Activated CD4-positive, alpha-beta T cell treated with anti-CD3 and anti-CD28 coated beads, Interleukin-2, Interleukin-6, amounts not matched to agents 100 ng/mL and 50 ng/mL, durations not matched to agents 16 hours and 8 hours (primary cell): ENCODE measurements at regions not wholly inside any gene's neighbourhood (a gene's known extent, or its start where the extent isn't known, plus 50 kb on each side); places are given as distances from the start of the nearest gene placed in this dataset.

Source experiments
- DNase-seq: peaks from one replicate; pipeline ENCODE4 v3.0.0-alpha.2; 2020

- no peak for DNase-seq
Measured at GRCh38 chr5:164051745-164052144, 546.3 kb downstream of the MAT2B start.

GRCh38 chr5:164052536-164053093 lies 547.2 kb downstream of the MAT2B start:
- no peak for DNase-seq

GRCh38 chr5:164053123-164053522 lies 547.7 kb downstream of the MAT2B start:
- no peak for DNase-seq

GRCh38 chr5:164054461-164054860 lies 549.0 kb downstream of the MAT2B start:
- no peak for DNase-seq

- DNase-seq = no peak
Measured at GRCh38 chr5:164057121-164057520, 551.7 kb downstream of the MAT2B start.

- DNase-seq = no peak
Measured at GRCh38 chr5:164058621-164059020, 553.2 kb downstream of the MAT2B start.

- DNase-seq = no peak
Measured at GRCh38 chr5:164059471-164059870, 554.1 kb downstream of the MAT2B start.

GRCh38 chr5:164060786-164061355 lies 555.5 kb downstream of the MAT2B start:
- DNase-seq = no peak

- no peak for DNase-seq
Measured at GRCh38 chr5:164062304-164062703, 556.9 kb downstream of the MAT2B start.

GRCh38 chr5:164065266-164065665 lies 559.8 kb downstream of the MAT2B start:
- DNase-seq = no peak

GRCh38 chr5:164071671-164072070 lies 566.3 kb downstream of the MAT2B start:
- DNase-seq = no peak

GRCh38 chr5:164073081-164073480 lies 567.7 kb downstream of the MAT2B start:
- DNase-seq = no peak

GRCh38 chr5:164076556-164076955 lies 571.1 kb downstream of the MAT2B start:
- DNase-seq = no peak

GRCh38 chr5:164090358-164090757 lies 584.9 kb downstream of the MAT2B start:
- no peak for DNase-seq

GRCh38 chr5:164091836-164092235 lies 586.4 kb downstream of the MAT2B start:
- DNase-seq = no peak

- DNase-seq = no peak
Measured at GRCh38 chr5:164094291-164094690, 588.9 kb downstream of the MAT2B start.

- DNase-seq = no peak
Measured at GRCh38 chr5:164097749-164098148, 592.3 kb downstream of the MAT2B start.

GRCh38 chr5:164098531-164098930 lies 593.1 kb downstream of the MAT2B start:
- DNase-seq = no peak

GRCh38 chr5:164098979-164099378 lies 593.6 kb downstream of the MAT2B start:
- DNase-seq = no peak

- DNase-seq = no peak
Measured at GRCh38 chr5:164115420-164115819, 610.0 kb downstream of the MAT2B start.

GRCh38 chr5:164119806-164120447 lies 614.5 kb downstream of the MAT2B start:
- no peak for DNase-seq

- DNase-seq = no peak
Measured at GRCh38 chr5:164127527-164127926, 622.1 kb downstream of the MAT2B start.

GRCh38 chr5:164132358-164132757 lies 626.9 kb downstream of the MAT2B start:
- DNase-seq = no peak

- DNase-seq = no peak
Measured at GRCh38 chr5:164137095-164137494, 631.7 kb downstream of the MAT2B start.

- DNase-seq = no peak
Measured at GRCh38 chr5:164139423-164139822, 634.0 kb downstream of the MAT2B start.
